WI38 (cell line): ENCODE measurements at regions not wholly inside any gene's neighbourhood (a gene's known extent, or its start where the extent isn't known, plus 50 kb on each side); places are given as distances from the start of the nearest gene placed in this dataset.

Experiments
- H3K4me3 ChIP-seq: 2 replicates; pipeline ENCODE4 v1.5.1; 2011; ENCODE audit warnings: low read depth, mild to moderate bottlenecking, control low read depth, low read length
- TF ChIP-seq, protein P1 (sequence below): IDR thresholded peaks from 2 replicates; pipeline ENCODE4 v1.5.1; 2012; ENCODE audit warnings: low read depth, mild to moderate bottlenecking, control low read depth, low read length

DNA sequence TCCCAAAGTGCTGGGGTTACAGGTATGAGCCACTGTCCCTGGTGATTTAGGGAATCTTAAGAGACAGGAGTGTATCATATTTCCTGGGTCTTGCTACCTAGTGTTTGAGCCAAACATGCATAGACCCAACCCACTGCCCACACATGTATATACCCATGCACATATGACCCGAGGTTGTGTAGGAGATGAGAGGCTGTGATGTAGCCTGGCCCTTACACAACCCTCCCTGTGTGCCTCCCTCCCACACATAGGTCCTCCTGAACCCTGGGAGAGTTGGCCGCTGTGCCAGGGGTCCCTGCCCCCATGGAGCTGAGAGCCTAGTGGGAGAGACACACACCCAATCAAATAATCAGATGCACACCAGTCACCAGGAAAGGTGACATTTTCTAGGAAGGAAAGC lies 365.9 kb downstream of the ZNF536 start:
- no peak overlapping the region for H3K4me3 ChIP-seq
- TF ChIP-seq, protein P1, sequence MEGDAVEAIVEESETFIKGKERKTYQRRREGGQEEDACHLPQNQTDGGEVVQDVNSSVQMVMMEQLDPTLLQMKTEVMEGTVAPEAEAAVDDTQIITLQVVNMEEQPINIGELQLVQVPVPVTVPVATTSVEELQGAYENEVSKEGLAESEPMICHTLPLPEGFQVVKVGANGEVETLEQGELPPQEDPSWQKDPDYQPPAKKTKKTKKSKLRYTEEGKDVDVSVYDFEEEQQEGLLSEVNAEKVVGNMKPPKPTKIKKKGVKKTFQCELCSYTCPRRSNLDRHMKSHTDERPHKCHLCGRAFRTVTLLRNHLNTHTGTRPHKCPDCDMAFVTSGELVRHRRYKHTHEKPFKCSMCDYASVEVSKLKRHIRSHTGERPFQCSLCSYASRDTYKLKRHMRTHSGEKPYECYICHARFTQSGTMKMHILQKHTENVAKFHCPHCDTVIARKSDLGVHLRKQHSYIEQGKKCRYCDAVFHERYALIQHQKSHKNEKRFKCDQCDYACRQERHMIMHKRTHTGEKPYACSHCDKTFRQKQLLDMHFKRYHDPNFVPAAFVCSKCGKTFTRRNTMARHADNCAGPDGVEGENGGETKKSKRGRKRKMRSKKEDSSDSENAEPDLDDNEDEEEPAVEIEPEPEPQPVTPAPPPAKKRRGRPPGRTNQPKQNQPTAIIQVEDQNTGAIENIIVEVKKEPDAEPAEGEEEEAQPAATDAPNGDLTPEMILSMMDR = no peak

DNA sequence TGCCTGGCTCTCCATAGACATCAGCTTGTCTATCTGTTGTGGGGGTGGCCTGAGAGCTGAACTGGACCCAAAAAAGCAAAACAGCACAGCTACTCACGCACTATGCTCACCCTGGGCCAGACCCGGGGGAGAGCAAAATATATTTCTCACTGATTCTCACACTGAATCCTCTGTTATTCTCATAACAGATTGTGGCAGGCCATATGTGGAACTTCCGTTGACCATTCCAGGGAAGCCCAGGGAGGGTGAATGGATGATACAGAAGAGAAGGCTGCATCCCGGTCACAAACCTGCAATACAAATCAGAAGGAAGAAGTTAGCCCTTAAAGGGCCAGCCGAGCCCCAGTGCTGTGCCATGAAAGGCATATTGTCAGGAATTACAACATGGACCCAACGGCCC lies 362.5 kb downstream of the ZNF536 start:
- H3K4me3 ChIP-seq = no peak overlapping the region
- TF ChIP-seq, protein P1 = no peak

DNA sequence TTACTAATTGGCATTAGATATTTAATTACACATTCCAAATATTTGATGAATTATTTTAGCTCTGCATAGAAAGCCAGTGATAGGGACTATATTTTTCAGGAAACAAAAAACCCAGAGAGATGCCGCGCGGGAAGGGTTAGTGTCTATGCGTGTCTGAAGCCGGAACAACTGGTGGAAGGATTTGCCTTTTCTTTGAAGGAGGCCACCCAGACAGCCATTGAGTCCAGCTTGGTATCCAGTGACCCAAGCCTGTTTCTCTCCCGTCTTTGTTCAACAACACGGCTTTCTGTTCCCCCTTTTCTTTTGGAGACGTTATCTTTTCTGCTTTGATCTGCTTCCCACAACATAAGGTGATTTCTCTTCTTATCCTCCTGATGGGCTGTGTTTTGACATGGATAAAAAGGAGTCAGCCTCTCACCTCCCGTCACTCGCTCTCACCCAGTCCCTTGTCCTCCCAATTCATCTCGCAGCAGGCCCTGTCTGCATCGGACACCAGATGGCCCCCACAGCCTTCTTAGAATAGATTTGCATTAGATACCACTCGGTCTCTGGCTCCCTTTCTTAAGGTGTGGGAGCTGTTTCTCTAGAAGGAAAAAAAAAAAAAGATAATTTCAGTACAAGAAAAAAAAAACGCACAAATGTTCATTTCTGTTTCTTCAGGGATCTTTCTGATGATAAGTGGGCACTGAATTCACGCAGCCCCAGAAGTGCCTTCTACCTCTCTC lies 361.8 kb downstream of the ZNF536 start:
- no peak overlapping the region for H3K4me3 ChIP-seq
- TF ChIP-seq, protein P1 = no peak

DNA sequence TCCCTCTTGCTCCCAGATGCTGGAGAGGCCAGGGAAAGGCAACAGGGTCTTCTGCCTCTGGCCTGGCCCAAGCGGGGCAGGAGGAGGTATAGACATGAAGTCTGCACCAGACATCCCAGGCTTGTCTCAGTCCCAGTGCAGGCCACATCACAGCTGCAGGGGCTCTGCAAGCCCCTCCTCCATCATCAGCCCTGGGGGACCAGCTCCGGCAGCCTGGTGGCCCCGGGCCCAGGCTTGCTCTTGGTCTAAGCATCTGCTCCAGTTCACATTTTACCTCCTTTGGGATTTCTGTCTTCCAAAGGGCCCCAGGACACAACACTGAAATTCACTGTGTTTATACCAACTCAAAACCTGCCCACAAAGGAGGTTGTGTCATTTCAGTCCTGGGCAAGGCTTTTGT lies 359.4 kb downstream of the ZNF536 start:
- no peak overlapping the region for H3K4me3 ChIP-seq
- TF ChIP-seq, protein P1 = no peak

DNA sequence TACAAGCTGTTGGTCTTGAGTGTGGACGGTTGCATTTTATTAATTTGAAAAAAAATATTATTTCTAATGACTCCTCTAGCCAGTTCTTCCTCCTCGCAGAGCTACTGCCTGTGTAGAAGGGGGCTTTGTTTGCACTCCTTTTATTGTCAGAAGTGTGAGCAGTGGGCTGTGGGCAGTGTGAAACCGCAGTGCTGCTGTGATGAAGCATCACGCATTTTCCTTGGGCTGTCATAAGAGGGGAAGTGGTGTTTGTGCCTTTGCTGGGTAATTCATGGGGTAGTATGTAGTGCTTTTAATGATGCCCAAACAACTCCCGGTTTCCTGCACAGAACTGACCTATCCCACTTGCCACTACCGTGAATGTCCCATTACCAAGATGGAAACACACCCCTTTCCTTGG lies 357.3 kb downstream of the ZNF536 start:
- no peak overlapping the region for H3K4me3 ChIP-seq
- TF ChIP-seq, protein P1 = no peak

DNA sequence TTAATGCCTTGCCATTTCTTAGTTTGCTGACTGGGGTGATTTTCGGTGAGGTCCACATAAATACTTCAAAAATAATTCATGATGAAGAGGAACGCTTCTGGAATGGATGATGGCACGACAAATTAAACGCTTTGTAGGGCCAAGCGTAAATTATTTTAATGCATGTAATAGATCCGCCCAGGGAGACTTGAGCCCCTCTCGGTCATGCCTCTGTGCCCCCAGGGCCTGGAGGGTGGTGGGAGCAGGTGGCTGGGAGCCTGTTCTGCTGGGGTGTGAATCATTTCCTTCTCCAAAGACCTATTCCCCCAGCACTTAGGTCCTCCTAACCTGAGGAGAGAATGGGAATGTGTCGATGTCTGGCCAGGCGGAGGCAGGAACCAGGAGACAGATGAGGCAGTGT lies 350.6 kb downstream of the ZNF536 start:
- TF ChIP-seq, protein P1 = no peak
- H3K4me3 ChIP-seq = no peak overlapping the region

DNA sequence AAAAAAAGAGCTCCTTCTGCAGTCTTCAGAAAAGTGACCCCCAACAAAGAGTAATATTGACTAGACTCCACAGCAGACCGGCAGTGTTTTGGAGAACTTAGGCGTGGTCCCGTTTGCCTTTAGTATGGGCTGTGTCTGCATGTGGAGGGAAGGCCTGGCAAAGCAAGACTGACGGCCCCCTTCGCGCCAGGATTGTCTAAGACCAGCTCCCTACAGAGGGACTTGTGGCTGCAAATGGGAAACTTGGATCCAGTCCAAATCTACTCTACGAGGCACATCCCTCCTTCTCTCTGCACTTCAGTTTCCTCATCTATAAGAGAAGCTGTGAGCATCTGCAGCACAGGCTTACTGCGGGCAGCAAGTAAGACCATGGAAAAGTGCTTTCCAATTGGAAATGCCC lies 350.0 kb downstream of the ZNF536 start:
- TF ChIP-seq, protein P1 = no peak
- H3K4me3 ChIP-seq = no peak overlapping the region
